HG03342 (cell line): ENCODE measurements at regions not wholly inside any gene's neighbourhood (a gene's known extent, or its start where the extent isn't known, plus 50 kb on each side); places are given as distances from the start of the nearest gene placed in this dataset.

Source experiments
- ATAC-seq: cut with Tn5 transposase; IDR thresholded peaks from one replicate; pipeline ENCODE4 v1.9.1; 2021; ENCODE audit warnings: mild to moderate bottlenecking, moderate library complexity; ENCODE audit not compliant: unreplicated experiment

GRCh38 chr2:195021711-195022507, 635.1 kb upstream of the SLC39A10 start:
- ATAC-seq, result peak; percentile 85

- ATAC-seq, result no peak
Observed at GRCh38 chr2:195018462-195018861, 638.6 kb upstream of the SLC39A10 start.

- no peak for ATAC-seq
Observed at GRCh38 chr2:195017890-195018289, 639.1 kb upstream of the SLC39A10 start.

GRCh38 chr2:195016841-195017240, 640.2 kb upstream of the SLC39A10 start:
- no peak for ATAC-seq

- ATAC-seq, result no peak
Observed at GRCh38 chr2:195009202-195009601, 647.8 kb upstream of the SLC39A10 start.

GRCh38 chr2:195006856-195007255, 650.2 kb upstream of the SLC39A10 start:
- no peak for ATAC-seq

GRCh38 chr2:195003881-195004471, 653.0 kb upstream of the SLC39A10 start:
- ATAC-seq, result no peak

GRCh38 chr2:195001924-195002323, 655.1 kb upstream of the SLC39A10 start:
- ATAC-seq, result no peak

- no peak for ATAC-seq
Observed at GRCh38 chr2:194999771-195000170, 657.3 kb upstream of the SLC39A10 start.

- ATAC-seq, result no peak
Observed at GRCh38 chr2:194992648-194993047, 664.4 kb upstream of the SLC39A10 start.

GRCh38 chr2:194985258-194985657, 671.8 kb upstream of the SLC39A10 start:
- ATAC-seq, result no peak

- no peak for ATAC-seq
Observed at GRCh38 chr2:194962254-194962653, 694.8 kb upstream of the SLC39A10 start.

GRCh38 chr2:194954218-194954617, 702.8 kb upstream of the SLC39A10 start:
- no peak for ATAC-seq

- no peak for ATAC-seq
Observed at GRCh38 chr2:194946826-194947225, 710.2 kb upstream of the SLC39A10 start.

GRCh38 chr2:194938066-194938465, 719.0 kb upstream of the SLC39A10 start:
- ATAC-seq, result no peak

GRCh38 chr2:194927489-194927888, 729.5 kb upstream of the SLC39A10 start:
- no peak for ATAC-seq

- no peak for ATAC-seq
Observed at GRCh38 chr2:194926873-194927272, 730.2 kb upstream of the SLC39A10 start.

GRCh38 chr2:194925742-194926141, 731.3 kb upstream of the SLC39A10 start:
- no peak for ATAC-seq

- ATAC-seq, result no peak
Observed at GRCh38 chr2:194917519-194917918, 739.5 kb upstream of the SLC39A10 start.

- no peak for ATAC-seq
Observed at GRCh38 chr2:194915485-194915884, 741.5 kb upstream of the SLC39A10 start.

GRCh38 chr2:194907569-194907968, 749.5 kb upstream of the SLC39A10 start:
- no peak for ATAC-seq

- ATAC-seq, result no peak
Observed at GRCh38 chr2:194896871-194897270, 760.2 kb upstream of the SLC39A10 start.

- no peak for ATAC-seq
Observed at GRCh38 chr2:194883711-194884110, 773.3 kb upstream of the SLC39A10 start.
